Right ventricle myocardium superior (tissue), 1 donor: ENCODE measurements at regions not wholly inside any gene's neighbourhood (a gene's known extent, or its start where the extent isn't known, plus 50 kb on each side); places are given as distances from the start of the nearest gene placed in this dataset.

Source experiments
- ATAC-seq: fragments of 200-7000 bp; cut with Tn5 transposase; one replicate; pipeline ENCODE4 v1.9.1; 2020; ENCODE audit warnings: mild to moderate bottlenecking; ENCODE audit not compliant: poor library complexity
- DNase-seq: peaks from one replicate; pipeline ENCODE4 v3.0.0-alpha.2; 2020
- intact Hi-C: fragments of 100-400 bp; cut with DNase I; formaldehyde crosslinking; loops from one replicate; pipeline ENCODE4 v1.11.2; 2022
- donor health status: DM: no; HTN: yes; CAD: no; lungs with severe emphysema.

DNA sequence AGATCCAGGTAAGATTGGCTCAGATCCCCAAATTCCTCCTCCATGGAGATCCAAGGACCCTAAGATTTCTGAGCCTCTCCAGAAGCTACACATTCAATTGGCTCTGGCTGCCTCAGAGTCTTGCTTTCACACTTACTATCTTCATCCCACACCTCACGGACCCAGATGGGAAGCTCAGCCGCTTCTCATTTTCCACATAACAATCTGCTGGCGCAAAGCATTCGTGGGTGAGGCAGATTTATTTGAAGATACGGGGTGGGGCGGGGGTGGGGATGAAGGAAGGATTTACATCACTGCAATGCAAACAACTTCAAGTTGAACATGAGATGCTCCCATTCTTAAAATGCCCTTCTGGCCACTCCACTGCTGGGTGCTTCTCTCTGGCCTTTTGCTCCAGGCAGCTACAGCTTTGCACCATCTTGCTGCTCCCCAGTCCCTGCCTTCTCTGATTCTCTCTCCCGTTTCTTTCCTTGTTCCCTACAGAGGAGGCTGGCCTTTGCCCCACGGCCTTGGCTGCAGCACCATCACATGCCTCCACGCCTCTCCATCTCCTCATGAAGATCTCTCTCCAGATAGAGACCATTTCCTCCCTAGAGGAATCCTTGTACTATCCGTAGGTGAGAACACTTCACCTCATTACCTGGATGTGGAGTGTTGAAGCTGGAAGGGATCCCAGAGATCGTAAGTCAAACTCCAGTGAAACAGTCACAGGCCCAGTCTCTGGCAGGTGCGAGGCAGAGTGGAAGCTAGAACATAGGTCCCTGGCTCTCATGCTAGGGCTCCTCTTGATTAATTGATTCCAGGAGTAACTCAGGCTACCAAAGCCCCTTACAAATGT lies 175.9 kb downstream of the RPLP1 start:
- intact Hi-C loops, result no loop called here
- ATAC-seq, result no peak
- DNase-seq, result no peak

DNA sequence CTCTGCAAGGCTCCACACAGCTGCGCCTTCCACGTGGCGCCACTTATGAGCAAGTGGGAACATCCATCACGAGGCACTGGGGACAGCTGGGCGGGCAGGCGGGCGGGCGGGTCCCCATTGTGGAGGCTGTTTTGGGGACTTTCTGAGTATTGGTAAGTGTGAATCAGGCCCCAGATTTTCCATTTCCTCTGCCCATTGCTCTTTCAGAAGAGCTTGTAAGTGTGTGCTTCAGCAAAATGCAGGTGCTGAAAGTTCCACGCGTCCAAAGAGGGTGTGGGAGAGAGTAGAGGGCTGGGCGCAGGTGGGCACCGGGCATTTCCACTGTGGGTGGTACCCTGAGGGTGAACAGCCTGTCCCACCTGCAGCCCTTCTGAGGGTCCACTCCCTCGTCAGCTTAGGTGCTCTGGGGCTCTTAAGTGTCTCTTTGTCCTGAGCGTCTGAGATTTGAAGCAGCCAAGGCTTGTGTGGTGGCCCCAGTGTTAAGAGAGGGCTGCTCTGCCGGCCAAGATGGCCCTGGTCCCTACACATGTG lies 177.1 kb downstream of the RPLP1 start:
- DNase-seq (no peak), ATAC-seq (no peak)
- intact Hi-C loops, result no loop called here

DNA sequence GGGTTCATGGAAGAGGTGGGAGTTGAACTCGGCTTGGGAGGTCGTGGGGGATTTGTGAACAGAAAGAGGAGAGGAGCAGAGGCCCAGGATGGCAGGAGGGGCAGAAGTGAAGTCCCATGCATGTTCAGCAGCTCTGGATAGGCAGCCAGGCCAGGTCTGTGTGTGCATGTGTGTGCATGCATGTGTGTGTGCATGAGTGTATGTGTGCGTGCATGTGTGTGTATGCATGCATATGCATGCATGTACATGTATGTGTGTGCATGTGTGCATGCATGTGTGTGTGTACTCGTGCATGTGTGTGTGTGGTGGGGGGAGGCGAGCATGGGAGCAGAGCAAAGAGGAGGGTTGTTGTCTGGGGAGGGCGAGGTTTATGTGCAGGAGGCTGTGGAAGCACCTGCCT lies 178.4 kb downstream of the RPLP1 start:
- intact Hi-C loops, result no loop called here
- no peak for ATAC-seq
- no peak for DNase-seq

DNA sequence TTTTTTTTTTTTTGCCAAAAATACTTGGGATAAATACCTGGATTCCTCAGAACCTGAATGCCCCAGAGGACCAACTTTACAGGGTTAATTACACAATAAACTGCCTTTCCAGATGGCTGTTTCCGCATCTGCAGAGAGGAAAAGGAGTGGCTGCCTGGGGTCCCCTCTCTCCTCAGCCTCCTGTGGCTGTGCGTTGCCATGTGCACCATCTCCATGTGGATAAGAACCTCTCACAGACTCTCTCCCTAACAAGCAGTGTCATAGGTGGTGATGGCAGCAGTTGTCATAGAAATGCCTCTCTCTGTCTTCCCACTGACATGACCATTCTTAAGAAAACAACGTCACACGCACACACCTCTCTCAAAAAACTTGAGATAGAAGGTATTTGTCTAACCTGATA lies 179.4 kb downstream of the RPLP1 start:
- intact Hi-C loops, result no loop called here
- no peak for ATAC-seq
- DNase-seq, result no peak

DNA sequence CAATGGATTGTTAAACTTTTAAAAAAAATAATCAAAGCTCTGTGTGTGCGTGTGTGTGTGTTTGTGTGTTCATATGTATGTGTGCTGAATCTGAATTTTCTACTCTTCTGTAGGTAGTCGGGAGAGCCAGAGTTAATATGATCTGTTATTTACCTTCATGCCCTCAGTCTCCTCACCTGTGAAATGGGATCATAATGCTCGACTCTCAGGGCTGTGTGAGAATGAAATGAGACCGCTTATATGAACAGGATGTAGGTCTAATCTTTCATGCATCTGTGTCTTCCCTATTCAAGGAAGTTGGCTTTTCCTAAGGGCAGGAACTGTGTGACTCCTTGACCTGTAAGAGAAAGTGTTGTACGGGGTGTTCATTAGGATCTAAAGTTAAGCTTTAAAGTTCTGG lies 182.2 kb downstream of the RPLP1 start:
- intact Hi-C loops, result no loop called here
- DNase-seq (no peak), ATAC-seq (no peak)

DNA sequence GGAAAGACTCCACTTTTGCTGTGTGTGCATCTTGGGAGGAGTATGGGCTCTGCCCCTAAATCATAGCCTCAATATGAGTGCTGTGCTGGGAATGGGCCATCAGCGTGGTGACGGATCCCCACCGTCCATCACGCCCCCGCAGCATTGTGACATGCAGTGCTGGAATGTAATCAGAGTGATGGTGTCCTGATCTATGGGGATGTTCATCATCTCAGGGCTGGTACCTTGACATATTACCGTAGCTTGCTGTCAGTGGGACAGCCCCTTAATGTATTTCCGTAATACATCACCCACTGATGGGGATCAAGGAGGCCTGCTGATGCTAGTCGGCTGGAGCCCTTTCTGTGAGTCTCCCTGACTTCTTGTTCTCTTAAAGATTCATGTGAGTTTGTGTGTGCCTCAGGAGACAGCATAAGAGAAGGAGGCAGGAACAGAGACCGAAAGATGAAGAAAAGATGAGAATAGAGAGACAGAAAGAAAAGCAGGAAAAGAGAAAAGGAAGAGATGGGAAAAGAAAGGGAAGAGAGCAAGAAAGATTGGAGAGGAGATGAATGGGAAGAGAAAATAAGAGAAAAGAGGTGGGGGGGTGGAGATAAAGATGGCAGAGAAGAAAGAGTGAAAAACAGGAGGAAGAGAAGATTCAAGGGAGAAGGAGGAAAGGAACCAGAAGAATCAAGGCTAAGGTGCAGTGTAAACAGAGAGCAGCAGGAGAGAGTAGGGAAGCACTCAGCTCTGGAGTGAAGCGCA lies 183.7 kb downstream of the RPLP1 start:
- intact Hi-C loops, result no loop called here
- no peak for ATAC-seq
- DNase-seq, result no peak

DNA sequence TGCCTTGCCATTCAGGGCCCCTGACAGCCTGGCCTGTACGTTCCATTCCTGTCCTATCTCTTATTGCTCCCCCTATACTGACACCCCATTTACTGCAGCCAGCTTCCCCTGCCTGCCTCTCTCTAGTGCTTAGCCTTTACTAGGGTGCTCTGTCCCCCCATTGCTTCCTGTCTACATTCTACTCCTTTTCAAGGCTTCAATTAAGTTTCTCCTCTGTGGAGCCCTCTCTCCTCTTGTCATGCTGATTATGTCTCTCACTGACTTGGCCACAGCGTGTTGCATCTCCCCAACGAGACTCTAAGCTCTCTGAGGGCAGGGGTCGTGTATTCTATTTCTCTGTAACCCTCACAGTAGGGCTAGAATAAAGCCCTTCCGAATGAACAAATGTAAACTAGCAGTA lies 185.2 kb downstream of the RPLP1 start:
- ATAC-seq (no peak), DNase-seq (no peak)
- intact Hi-C loops, result no loop called here

DNA sequence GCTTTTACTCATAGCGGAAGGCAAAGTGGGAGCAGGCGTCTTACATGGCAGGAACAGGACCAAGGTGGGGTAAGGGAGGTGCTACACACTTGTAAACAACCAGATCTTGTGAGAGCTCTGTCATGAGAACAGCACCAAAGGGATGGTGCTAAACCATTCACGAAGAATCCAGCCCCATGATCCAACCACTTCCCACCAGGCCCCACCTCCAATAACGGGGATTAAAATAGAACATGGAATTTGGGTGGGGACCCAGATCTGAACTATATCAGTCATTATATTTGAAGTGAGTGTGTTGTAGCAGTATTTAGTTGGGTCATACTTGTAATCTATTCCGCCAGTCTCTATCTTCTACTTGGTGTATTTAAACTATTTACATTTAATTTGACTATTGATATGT lies 190.9 kb downstream of the RPLP1 start:
- ATAC-seq (no peak), DNase-seq (no peak)
- intact Hi-C loops, result no loop called here

DNA sequence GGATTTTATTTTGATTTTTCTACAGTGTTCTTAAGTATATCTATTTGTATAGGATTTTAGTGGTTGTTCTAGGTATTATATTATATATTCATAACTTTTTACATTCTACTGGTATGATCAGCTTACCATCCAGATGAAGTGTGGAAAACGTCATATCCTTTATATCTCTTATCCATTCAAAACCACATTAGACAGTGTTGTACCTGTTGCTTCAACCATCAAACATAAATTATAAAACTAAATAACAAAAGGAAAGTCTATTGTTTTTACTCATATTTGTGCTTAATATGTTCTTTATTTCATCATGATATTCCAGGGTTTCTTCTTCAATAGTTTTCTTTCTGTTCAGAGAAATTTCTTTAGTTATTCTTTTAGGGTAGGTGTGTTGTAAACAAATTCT lies 191.4 kb downstream of the RPLP1 start:
- ATAC-seq (no peak), DNase-seq (no peak)
- intact Hi-C loops, result no loop called here

DNA sequence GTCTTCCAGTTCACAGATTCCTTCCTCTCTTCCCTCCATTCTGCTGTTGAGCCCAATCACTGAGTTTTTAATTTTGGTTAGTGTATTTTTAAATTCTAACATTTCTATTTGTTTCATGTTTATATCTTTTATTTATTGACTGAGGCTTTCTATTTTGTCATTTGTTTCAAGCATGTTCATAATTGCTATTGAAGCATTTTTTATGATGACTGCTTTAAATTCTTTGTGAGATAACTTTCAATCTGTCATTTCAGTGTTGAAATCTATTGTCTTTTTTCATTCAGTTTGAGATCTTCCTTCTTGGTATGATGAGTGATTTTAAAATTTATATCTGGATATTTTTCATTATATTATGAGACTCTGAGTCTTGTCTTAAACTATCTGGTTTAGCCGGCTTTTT lies 192.3 kb downstream of the RPLP1 start:
- intact Hi-C loops, result no loop called here
- no peak for ATAC-seq
- no peak for DNase-seq

DNA sequence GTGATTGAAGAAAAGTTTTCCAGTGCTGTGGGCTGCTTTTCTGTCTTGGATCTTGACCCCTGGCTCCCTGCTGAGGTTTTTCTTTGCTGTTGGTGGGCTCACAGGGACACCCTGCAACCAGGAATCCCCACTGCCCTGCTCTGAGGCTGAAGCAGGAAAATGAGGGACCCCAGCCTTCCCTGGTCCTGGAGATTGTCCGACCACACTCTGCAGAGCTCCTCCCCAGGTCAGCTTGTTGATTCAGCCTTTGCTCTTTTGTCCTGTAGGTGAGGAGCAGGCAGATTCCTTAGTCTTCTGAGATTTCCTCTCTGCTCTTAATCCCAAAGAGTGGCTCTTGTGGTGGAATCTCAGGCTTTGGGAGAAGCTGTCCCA lies 194.5 kb downstream of the RPLP1 start:
- ATAC-seq (no peak), DNase-seq (no peak)
- intact Hi-C loops, result no loop called here

DNA sequence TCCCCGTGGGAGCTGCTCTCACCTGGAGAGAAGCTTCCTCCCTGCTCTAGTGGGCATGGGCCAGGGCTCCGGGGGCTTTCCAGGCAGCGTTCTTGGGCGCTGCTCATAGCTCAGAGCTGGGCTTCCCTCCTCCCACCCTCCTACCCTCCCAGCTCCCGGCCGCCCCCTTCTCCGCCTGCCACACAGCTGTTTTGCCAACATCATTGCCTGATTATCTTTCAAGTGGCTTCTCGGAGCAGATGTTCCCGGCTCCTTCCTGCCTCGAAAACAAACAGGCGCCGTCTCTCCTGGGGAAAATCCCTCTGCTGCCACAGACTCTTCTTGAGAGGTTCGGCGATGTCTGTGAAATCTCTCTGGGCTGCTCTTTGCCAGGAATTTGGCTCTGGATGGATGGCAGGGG lies 195.6 kb downstream of the RPLP1 start:
- intact Hi-C loops, result no loop called here
- ATAC-seq (no peak), DNase-seq (no peak)

DNA sequence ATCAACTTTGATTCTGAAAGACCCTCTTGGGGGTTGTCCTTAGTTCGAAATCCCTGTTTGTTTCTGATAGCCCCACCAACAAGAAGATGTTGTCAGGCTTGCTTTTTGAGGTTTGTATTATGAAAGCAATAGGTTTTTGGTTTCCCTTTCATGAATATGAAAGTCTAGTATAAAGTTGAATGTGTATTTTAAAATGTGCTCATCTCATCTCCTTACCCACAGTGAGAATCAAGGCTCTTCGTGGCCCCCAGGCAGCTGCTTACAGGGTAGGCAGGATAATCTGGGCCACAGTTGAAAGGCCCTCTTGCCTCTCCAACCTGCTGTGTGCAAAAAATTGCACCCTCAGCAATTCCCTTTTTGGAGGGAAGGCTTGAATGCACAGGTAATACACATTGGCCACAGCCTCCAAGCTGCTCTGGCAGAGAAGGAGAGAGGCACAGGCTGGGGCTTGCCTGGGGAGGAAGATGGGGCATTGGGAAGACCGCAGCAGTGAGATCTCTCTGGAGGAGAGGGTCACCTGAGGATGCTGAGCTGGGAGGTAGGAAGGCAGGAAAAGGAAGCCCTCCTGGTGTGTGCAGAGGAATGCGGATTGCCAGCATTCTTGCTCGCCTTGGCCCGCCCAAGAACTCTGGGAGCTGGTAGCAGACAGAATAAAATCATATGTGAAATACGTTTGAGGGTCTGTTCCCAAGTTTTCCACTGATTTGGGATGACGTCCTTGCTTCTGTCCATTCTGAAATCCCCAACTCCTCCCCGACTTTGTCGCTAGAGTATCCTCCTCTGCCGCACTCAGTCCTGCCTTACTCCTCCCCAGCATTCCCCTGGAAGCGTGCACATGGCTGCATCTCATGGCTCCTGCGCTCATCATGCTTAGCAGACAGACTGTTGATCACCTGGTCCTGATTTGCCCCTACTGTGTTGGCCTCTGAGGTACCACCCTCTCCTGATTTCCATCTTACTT lies 196.4 kb downstream of the RPLP1 start:
- DNase-seq (no peak), ATAC-seq (no peak)
- intact Hi-C loops, result no loop called here

DNA sequence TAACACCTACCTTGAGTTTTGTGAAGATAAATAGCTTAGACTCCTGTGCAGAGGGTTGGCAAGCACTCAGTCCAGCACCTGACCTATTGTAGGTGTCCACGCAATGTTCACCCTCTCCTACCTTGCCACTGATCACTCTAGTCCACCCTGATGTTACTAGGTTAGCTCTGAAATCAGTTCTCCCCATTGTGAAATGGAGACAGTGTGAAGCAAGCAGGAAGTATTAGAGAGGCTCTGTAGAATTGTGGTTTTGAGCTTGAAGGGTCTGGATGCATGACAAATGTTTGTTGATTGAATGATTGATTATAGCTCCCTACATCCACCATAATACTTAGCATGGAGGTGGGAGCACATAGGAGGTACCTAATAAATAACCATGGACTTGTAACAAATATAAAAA lies 199.7 kb downstream of the RPLP1 start:
- no peak for DNase-seq
- intact Hi-C loops, result loop anchor here (5.0 kb wide), 1 partner anchor 75 kb away; no protein-coding TSS in a partner anchor
- ATAC-seq, result no peak

DNA sequence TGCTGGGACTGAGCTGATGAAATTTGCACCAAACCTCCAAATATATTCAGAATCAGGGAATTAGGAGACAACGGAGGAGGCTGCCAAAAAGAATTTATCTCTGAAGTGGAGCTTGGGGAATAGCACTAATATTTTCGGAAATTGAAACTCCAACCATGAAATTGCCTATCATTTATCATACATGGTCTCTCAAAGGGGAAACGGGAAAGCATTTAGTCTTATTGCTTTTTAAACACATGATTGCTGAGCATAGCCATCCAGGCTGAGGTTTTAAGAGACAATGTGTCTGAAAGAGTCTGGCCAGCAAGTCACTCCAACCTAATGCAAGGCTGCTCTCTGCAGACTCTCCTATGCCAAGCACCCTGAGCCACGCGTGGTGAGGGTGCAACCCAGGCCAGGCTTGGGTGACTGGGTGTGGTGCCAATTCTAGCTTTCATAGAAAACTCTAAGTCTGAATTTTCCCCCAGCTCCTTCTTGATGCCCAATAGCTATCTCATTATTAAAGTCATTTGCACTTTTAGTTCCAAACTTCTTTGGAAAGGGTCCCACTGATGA lies 200.2 kb downstream of the RPLP1 start:
- DNase-seq, result no peak
- intact Hi-C loops, result loop anchor here (5.0 kb wide), 1 partner anchor 76 kb away; no protein-coding TSS in a partner anchor
- ATAC-seq, result no peak

DNA sequence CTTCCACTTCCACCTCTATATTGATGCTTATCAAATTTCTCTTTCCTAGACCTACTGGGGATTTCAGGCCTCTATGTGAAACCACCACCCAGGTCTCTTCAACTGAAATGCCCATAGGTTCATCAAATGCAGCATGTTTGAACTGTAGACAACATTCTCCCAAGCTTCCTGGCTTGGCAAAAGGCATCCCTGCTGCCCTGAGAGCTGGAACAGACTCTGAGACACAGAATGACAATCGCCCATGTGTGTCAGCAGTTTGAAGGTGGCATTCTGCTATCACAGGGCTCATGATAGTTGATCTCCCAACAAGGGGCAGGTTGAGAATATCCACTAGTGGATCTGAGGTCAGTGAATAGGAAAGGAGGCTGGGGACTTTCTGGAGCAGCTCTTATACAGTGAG lies 200.7 kb downstream of the RPLP1 start:
- ATAC-seq (no peak), DNase-seq (no peak)
- intact Hi-C loops, result loop anchor here (5.0 kb wide), 1 partner anchor 76 kb away; no protein-coding TSS in a partner anchor

DNA sequence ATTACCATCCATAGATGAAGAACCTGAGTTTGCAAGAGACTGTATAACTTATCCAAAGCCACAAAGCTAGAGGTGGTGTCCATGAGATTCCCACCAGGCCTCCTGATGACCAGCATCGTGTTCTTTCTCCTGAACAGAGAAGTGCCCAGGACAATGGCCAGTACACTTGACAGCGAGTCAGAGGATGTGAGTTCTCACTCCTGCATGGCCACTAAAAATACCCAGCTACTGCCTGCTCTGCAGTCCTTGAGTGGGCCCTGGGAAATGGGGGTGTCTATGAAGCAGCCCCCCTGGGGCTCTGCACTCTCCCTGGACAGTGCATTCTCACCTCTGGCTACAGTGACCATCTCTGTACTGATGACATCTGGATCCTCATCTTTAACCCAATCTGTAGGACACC lies 201.2 kb downstream of the RPLP1 start:
- ATAC-seq (no peak), DNase-seq (no peak)
- intact Hi-C loops, result loop anchor here (5.0 kb wide), 1 partner anchor 77 kb away; no protein-coding TSS in a partner anchor

DNA sequence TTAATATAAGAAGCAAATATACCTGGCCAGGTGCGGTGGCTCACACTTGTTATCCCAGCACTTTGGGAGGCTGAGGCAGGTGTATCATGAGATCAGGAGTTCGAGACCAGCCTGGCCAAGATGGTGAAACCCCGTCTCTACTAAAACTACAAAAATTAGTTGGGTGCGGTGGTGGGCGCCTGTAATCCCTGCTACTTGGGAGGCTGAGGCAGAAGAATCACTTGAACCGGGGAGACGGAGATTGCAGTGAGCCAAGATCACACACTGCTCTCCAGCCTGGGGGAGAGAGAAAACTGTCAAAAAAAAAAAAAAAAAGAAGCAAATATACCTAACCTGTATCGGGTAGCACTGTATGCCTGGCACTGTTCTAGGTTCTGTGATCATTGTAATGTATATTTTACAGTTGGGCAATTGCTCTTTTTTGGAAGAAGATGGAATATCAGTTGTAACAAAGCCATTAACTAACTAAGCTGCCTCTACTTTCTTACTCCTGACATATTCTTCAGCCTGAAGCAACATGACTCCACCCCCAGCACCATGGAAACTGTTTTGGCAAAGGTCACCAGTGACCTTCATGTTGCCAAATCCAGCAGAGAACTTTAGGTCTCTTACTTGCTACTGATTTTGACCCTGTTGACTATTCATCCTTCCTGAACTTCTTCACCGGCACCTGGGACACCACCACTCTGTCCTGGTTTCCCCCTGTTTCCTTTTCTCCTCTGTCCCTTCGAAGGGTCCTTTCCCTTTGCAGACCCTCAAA lies 203.8 kb downstream of the RPLP1 start:
- ATAC-seq, result no peak
- no peak for DNase-seq
- intact Hi-C loops, result no loop called here
